MCF 10A (cell line): ENCODE measurements at regions not wholly inside any gene's neighbourhood (a gene's known extent, or its start where the extent isn't known, plus 50 kb on each side); places are given as distances from the start of the nearest gene placed in this dataset.

Source experiments
- BruUV-seq: library from RNA; stranded (reverse); fragments of 400-500 nt; replicated peaks from 2 replicates; lab custom pipeline; 2021; lab: Mats Ljungman, UMichigan
- CTCF ChIA-PET: fragments of 300-600 bp; sonication (Branson Sonifier 250); formaldehyde crosslinking; extraction: SDS; loops from one replicate; lab custom pipeline; 2021; ENCODE audit warnings: antibody characterized with exemption, inconsistent platforms; lab: Yijun Ruan, JAX
- POLR2A ChIA-PET: fragments of 300-600, 350-650 bp; sonication (Branson Sonifier 250); formaldehyde crosslinking; extraction: SDS; loops from one replicate; lab custom pipeline; 2020; ENCODE audit warnings: antibody characterized with exemption, inconsistent platforms; lab: Yijun Ruan, JAX
- DNase-seq: peaks from one replicate; pipeline ENCODE4 v3.0.0-alpha.2; 2018; ENCODE audit not compliant: unreplicated experiment
- H3K27ac Mint-ChIP-seq: one replicate; pipeline ENCODE4 v1.8.0; 2022; ENCODE audit warnings: mild to moderate bottlenecking, low read depth, mixed read lengths; ENCODE audit not compliant: unreplicated experiment
- H3K27me3 Mint-ChIP-seq: one replicate; pipeline ENCODE4 v1.8.0; 2022; ENCODE audit warnings: mixed read lengths; ENCODE audit not compliant: insufficient read depth, unreplicated experiment
- H3K36me3 Mint-ChIP-seq: one replicate; pipeline ENCODE4 v1.8.0; 2022; ENCODE audit warnings: mild to moderate bottlenecking, moderate library complexity, mixed read lengths; ENCODE audit not compliant: insufficient read depth, unreplicated experiment
- H3K4me1 Mint-ChIP-seq: one replicate; pipeline ENCODE4 v1.8.0; 2022; ENCODE audit warnings: mixed read lengths; ENCODE audit not compliant: insufficient read depth, unreplicated experiment
- H3K4me3 Mint-ChIP-seq: one replicate; pipeline ENCODE4 v1.8.0; 2022; ENCODE audit warnings: mild to moderate bottlenecking, moderate library complexity, mixed read lengths; ENCODE audit not compliant: unreplicated experiment
- H3K9me3 Mint-ChIP-seq: one replicate; pipeline ENCODE4 v1.8.0; 2022; ENCODE audit warnings: mixed read lengths; ENCODE audit not compliant: unreplicated experiment
- CTCF ChIP-seq: fragments of 200-600 bp; IDR thresholded peaks from one replicate; pipeline ENCODE4 v1.8.0; 2022; ENCODE audit warnings: antibody characterized with exemption, mild to moderate bottlenecking; ENCODE audit not compliant: unreplicated experiment
- intact Hi-C: fragments of 100-400 bp; cut with micrococcal nuclease; formaldehyde crosslinking; loops from 2 replicates; pipeline ENCODE4 v1.14.1; 2022

DNA sequence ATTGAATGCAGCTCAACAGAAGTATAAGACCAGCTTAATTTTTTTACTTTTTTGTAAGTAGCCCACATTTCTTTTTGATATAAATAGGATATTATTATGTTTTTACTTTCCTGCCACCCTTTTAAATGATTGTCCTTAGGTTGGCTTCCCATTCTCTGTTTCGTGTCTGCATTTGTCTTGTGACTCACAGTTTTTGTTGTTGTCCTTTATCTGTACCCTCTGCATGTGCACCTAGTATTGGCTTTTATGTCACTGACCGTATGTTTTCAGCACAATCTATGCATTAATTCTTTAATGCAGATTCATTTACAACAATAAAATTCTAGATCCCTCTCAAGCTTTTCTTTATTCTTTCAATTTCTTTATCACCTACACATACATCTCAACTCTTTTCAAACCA, 474.2 kb upstream of the FANCL start:
- intact Hi-C loops, result no loop called here
- no peak overlapping the region for H3K4me3 Mint-ChIP-seq
- no peaks in the 10 kb centered on the region for H3K36me3 Mint-ChIP-seq
- no peak for TF ChIP-seq CTCF
- no peaks in the 10 kb centered on the region for H3K27me3 Mint-ChIP-seq
- ChIA-PET CTCF (no interaction called here), POLR2A (no interaction called here)
- BruUV-seq, result no TSS peak
- no peaks in the 10 kb centered on the region for H3K4me1 Mint-ChIP-seq
- no peak overlapping the region for H3K27ac Mint-ChIP-seq
- H3K9me3 Mint-ChIP-seq, result no peaks in the 10 kb centered on the region
- DNase-seq, result no peak

- intact Hi-C loops, result no loop called here
- no peaks in the 10 kb centered on the region for H3K36me3 Mint-ChIP-seq
- BruUV-seq, result no TSS peak
- H3K27ac Mint-ChIP-seq, result no peak overlapping the region
- H3K4me3 Mint-ChIP-seq, result no peak overlapping the region
- DNase-seq, result no peak
- H3K27me3 Mint-ChIP-seq, result no peaks in the 10 kb centered on the region
- ChIA-PET POLR2A (no interaction called here), CTCF (no interaction called here)
- no peak for TF ChIP-seq CTCF
- no peaks in the 10 kb centered on the region for H3K9me3 Mint-ChIP-seq
- no peaks in the 10 kb centered on the region for H3K4me1 Mint-ChIP-seq
Measured at GRCh38 chr2:58714238-58714637, 473.1 kb upstream of the FANCL start.

DNA sequence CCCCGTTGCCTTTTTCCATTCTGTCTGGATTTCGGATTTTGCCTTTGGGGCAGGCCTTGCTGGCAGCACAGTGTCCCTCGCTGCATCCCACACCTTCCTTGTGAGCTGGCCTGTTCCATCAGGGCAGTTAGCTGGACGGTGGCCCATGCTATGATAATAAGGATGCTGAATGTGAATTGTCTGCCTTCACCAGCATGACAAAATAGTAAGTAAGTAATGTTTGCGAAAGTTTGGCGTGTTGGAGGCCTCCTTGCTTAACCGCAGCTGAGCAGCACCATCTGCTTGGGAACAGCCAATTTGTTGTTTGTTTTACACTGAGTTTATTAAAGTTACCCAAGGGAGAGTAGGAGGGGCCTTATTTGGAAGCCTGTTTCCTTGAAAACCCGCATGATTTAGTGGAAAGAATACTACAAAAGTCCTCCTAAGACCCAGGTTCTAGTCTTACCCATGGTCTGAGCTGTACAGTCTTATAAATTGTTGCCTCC, 469.7 kb upstream of the FANCL start:
- BruUV-seq, result no TSS peak

DNA sequence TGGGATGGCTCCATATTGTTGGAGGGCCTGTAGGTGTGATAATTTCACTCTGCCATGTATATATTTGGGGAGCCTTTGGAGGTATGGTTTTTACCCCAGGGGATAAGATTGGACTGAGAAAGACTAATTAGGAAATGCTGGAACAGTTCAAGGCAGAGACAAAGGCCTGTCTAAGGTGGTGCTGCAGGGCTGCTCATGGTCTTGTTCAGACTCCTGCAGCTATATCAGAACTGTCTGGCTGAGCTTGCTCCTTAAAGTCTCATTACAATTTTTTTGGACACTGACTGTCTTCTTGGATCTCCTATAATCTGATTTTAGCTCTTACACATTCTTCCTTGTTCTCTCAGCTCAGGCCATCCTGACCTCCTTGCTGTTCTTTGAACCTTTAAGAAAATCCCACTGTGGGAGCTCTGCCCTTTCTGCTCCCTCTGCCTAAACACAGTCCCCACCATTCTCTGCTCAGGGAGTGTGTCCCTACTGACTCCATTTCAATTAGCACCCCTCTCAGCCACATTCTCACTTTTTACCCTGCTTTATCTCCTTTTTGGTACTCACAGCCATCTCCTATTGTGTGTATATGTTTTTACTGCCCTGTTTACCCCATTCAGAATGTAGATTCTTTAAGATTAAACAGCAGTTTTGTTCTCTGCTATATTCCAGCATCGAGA, 468.7 kb upstream of the FANCL start:
- TF ChIP-seq CTCF, result no peak
- intact Hi-C loops, result no loop called here
- H3K4me1 Mint-ChIP-seq, result no peaks in the 10 kb centered on the region
- ChIA-PET POLR2A (no interaction called here), CTCF (interaction anchor here (0.7 kb wide), 1 partner anchor 33 kb away, joined by 3 read pairs; no protein-coding TSS in a partner anchor)
- no peaks in the 10 kb centered on the region for H3K36me3 Mint-ChIP-seq
- BruUV-seq, result no TSS peak
- no peak overlapping the region for H3K4me3 Mint-ChIP-seq
- H3K9me3 Mint-ChIP-seq, result no peaks in the 10 kb centered on the region
- H3K27ac Mint-ChIP-seq, result no peak overlapping the region
- no peaks in the 10 kb centered on the region for H3K27me3 Mint-ChIP-seq
- DNase-seq, result no peak

More for the DNA sequence above, 469.7 kb upstream of the FANCL start:
- Mint-ChIP-seq H3K4me3 (no peak overlapping the region), H3K4me1 (no peaks in the 10 kb centered on the region), H3K27ac (no peak overlapping the region), H3K9me3 (no peaks in the 10 kb centered on the region), H3K27me3 (no peaks in the 10 kb centered on the region), H3K36me3 (no peaks in the 10 kb centered on the region)
- intact Hi-C loops, result no loop called here
- POLR2A ChIA-PET, result no interaction called here
- DNase-seq, result no peak
- CTCF ChIA-PET, result interaction anchor here (1.0 kb wide), 1 partner anchor 140 kb away, joined by 3 read pairs; no protein-coding TSS in a partner anchor
- no peak for TF ChIP-seq CTCF
